Stimulated activated CD4-positive, alpha-beta T cell treated with anti-CD3 and anti-CD28 coated beads, Interleukin-2, amount 100 ng/mL, for 48 hours (primary cell): ENCODE measurements at regions not wholly inside any gene's neighbourhood (a gene's known extent, or its start where the extent isn't known, plus 50 kb on each side); places are given as distances from the start of the nearest gene placed in this dataset.
"Not testable (repeated sequence)": the region's sequence is repeated elsewhere in the genome, so short reads cannot be mapped to it uniquely, and the experiment has no call there.

Source experiments
- DNase-seq, 2 donors: peaks; one replicate each; pipeline ENCODE4 v3.0.0-alpha.2; 2020

DNA sequence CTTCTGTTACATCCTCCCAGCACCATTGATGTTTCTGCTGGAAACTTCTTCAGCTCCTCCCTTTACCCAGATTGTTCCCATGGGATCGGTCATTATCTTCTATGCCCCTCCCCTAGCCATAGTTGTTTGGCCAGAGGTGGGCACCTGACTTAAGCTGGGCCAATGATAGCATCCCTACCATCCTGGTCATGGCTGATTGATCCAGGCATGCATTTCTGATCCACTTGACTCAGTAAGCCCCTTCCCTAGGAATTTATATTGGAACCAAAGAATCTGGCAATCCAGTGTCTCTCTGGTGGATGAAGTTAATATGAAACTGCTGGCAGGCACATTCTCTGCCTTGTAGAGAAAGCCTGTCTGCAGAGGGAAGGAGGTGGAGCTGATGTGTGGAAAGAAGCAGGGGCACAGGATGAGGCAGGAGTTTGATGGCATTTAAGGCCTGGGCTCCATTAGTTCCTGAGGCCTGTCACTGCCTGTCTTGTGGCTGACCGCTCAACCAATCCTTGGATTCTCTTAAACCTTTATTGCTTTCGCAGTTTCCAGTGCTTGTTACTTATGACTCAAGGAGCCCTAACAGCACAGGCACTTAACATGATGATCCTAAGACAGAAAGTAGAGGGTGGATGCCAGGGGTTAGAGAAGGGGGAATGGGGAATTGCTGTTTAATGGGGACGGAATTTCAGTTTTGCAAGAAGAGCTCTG lies 152.4 kb downstream of the ABCC12 start:
- no peak for DNase-seq

DNA sequence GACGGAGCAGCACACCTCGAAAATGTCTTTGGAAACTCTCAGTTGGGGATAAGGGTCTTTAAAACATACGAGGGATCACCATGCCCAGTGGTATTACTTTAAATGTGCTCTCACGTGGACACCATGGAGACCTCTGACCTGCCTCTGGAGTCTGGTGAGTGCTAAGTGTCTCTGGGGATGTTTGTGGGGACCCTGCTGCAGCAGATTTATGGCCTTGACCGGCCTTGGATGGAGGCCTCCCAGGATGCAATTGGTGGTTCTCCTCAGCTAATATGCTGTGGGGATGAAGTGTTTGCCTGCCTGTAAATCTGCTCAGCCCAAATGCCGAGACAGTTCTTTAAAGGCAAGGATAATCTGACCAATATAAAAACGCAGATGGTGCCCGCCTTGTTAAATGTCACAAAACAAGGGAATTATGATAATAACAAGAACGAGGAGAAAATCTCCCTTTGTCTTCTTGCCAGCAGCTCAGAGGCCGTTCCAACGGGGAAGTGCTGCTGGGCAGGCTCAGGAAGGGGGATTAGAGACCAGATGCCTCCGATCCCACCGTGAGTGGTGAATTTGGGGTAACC lies 154.4 kb downstream of the ABCC12 start:
- no peak for DNase-seq

DNA sequence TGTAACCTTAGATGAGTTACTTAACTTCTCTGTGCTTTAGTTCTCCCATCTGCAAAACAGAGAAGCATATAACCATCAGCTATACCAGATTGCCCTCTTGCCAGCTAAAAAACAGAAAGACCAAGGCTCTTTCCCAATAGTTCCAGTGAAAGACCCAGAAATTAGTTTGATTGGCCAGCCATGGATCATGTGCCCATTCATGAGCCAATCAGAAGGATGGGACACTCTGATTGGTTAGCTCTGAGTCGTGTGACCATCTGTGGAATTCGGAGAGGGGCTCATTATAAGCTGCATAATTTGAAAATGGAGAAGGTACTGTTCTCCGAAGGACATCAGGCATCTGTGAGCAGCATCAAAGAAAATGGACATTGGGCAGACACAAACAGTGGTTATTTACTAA lies 155.2 kb downstream of the ABCC12 start:
- DNase-seq: no peak

DNA sequence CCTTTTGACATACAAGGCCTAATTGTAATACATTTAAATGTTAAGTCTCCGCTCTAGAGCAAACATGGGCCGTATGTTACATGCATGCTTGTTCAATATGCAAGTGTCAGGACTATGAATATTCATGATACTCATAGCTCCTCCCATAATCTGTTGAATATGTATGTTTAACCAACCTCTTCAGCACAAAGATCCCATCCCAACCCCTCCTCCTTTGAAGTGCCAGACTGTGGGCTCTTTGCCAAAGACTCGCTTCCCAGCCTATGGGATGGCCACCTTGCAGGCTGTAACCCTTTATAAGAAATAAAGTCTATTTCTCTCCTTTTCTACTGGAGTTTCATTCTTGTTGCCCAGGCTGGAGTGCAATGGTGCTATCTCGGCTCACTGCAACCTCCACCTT lies 156.2 kb downstream of the ABCC12 start:
- no peak for DNase-seq

DNA sequence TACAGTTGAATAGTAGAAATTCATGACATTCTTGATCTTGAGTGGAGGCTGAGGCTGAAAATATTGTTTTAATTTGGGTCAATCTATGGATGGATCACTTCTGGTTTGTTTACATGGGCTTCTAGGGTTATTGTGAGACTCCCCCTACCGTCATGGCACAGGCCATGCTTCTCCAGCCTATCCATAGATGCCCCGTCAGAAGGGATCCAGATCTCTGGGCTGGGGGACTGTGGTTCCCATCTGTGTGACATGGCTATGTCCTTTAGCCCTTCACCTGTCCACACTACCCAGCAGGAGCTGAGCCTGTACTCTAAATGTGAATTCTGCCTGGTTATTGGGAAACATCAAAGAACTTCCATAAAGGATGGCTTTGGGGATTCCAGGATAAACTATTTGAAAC lies 160.4 kb downstream of the ABCC12 start:
- no peak for DNase-seq

DNA sequence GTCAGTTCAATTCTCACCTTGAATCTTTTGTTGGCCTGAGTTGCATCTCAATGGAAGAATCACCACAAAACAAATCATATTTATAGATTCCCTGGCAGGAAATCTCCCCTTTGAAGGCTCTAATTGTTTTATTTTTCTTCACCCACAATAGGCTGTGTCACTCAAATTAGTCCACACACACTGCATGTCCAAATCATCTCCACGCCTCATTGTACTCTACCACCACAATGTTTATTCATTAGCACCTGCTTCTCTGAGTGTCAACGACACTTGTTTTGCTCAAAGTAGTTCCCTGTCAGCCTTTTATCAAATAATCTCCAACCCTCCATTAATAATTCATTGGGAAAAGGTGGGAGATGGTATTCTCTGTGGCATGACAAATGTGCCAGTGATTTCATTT lies 164.3 kb downstream of the ABCC12 start:
- no peak for DNase-seq

DNA sequence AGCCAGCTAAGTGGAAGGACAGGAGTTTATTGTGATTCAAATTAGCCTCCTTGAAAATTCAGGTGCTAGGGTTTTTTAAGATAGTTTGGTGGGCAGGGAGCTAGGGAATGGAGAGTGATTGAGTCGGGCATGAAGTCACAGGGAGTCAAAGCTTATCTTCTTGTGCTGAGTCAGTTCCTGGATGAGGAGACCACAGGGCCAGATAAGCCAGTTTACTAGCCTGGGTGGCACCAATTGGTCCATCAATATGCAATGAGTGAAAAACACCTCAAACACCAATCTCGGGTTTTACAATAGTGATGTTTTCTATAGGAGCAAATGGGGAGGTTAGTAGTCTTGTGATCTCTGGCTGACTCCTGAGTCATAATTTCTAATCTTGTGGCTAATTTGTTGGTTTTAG lies 165.1 kb downstream of the ABCC12 start:
- no peak for DNase-seq

DNA sequence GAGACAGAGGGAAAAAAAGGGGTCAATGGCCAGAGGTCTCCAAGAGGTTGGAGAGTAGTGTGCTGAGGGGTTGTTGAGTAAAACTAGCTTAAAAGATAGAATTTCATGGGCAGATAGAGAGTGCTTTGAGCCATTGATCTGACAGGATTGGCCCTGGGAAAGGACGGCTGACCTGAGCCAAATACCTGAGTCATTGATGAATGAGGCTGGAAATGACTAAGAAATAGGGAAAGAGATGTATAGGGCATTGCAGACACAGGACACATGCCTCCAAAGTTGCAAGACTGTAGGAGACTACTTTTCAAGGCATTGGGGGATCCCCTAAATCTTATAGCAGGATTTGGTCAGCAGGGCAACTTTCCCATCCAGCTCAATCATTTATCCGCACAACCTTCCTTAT lies 168.7 kb downstream of the ABCC12 start:
- no peak for DNase-seq

DNA sequence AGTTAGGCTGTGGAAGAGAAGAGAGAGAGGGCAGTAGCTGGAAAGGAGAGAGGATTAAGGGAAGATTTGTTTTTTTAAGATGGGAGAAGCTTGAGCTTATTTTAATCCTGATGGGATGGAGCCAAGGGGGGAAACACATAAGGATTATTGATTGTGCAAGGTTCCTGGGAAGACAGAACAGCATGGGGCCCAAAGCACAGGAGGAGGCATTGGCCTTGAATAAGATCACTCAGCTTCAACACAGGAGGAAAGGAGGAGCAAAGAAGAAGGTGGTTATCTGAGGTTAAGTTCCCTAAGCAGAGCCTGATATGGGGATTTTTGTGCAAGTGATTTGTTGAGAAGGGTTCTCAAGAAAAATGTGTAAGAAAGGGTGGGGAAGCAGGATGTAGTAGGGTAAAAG lies 169.8 kb downstream of the ABCC12 start:
- no peak for DNase-seq

DNA sequence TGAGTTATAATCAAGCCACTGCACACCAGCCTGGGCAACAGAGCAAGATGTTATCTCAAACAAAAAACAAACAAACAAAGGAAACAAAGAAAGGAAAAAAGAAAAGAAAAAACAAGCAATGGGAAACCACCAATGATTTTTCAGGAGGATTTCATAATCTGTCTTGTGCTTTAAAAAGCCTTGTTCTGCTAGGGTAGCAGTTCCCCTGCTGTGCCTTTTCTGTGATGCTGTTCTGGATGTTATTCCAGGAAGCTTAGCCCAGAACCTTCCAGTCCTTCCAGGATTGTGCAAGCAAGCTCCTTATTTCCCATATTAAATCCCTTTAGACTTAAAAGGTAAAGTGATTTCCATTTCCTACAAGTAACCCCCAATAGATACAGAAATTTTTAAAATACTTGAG lies 171.1 kb downstream of the ABCC12 start:
- DNase-seq: no peak

DNA sequence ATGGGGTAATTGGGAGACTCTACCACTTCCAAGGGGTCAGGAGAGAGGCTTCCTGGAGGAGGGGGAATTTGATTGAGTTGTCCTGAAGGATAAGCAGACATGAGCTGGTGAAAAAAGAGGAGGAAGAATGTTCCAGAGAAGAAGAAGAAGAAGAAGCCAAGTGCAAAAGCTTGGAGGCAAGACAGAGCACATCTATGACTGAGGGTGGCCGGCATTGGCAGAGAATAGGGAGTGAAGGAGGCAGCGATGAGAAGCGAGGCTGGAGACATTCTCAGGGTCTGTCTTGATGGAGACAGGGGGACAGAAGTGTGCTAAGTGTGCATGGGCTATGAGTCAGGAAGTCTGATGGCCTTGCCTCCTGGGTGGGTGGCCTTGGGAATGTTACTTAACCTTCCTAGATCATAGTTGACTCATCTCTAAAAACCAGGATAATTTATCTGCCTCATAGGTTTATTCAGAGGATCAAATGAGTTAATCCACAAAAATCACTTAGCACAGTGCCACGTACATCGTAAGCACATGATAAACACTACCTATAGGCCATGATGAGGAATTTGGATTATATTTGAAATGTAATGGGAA lies 171.7 kb downstream of the ABCC12 start:
- DNase-seq: no peak

DNA sequence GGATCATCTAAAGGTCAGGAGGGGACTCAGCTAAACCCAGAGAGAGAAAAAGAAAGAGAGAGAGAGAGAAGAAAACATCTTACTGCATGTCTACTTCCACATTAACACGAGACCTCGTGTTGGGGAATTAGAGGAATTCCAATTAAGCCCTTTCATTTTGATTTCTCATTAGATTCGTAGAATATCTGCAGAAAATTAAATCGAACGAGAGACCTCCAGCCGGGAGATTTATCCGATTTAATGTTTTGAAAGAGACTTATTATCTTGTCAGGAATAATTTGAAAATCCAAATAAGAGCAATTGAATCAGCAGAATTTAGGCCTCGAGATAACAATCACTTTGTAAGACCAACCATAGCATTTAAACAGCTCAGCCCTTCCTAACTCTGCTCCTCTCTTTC lies 175.6 kb downstream of the ABCC12 start:
- no peak for DNase-seq

DNA sequence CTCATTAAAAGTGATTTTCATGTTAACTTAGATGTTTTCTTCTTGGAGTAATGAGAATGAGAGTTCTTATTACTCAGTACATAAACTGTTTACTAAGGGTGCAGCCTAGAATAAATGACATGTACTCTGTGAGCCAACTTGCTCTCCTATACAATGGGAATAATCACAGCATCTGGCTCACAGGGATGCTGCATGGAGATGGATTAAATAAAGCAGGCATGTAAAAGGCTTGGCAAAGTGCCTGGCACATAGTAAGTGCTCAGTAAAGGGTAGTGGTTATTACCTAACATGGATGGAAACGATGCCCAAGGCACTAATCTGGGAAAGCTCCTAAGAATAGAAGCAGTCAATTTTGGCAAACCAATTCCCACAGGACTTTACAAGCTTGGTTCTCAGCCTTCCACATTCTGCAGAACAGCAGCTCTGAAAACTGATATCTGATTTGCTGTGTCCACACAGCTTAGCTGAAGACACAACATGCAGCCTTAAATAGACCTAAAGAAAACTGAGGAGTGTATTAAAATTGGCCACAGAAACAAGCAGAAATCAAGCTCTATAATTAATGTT lies 176.1 kb downstream of the ABCC12 start:
- no peak for DNase-seq

DNA sequence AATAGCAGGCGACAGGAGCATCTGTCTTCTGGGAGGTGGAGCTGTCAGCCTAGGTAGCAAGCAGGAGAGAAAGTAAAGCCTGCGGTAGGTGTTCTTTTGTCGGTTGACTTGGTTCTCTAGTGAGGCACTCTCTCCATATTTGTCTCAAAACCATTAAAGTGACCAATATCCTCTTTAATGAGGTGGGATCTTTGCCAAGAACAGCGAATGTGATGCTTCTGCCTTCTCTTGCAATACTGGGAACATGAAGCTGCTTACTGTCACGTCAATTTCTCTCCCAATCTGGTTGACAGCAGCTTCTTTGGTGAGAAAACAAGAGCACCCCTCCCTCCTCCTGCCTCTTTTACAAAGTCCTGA lies 176.7 kb downstream of the ABCC12 start:
- no peak for DNase-seq

DNA sequence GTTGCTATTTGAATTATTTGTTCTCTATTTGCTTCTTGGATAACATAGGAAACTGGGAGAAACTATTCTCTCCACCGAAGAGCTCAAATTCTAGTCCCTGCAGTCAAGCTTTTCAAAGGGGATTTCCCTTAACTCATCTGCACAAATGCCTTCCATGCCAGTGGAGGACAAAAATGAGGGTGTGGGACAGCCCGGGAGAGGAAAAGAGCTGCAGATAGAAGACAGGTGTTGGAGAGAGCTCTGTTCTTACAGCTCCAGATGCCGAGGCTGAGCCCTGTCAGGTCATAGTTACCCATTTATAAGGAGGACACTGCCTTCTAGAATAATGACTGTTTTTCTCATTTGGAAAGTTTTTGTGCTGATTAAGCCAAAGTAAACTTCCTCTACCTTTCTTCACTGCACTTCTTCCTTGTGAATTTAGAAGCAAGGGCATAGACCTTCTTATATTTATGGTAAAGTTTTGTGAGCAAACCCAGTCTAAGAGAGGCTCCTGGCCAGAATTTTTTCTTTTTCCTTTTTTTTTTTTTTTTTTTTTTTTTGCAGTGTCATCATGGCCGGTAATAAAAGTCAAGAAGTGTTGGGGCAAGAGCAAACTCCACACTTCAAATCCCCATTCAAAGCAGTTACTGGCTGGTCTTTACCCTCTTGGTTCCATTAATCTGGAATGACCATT lies 177.2 kb downstream of the ABCC12 start:
- DNase-seq: no peak

DNA sequence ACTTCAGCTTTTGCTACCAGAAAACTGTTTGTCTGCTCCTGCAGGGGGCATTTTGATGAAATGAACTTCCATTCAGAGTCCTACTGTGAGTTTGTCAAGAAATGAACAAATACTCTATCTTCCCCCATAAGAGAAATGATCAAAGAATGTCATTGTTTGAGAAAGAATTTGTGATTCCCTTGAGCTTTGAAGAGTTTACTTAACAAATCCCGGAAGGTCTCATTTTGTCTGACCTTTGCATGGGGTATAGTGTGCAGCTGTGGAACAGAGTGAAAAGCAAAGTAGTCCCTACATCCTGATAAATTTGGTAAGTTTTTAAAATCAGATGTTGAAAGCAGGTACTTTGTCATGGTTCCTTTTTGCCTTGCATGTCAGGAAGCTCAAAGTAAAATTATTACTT lies 178.0 kb downstream of the ABCC12 start:
- DNase-seq: no peak

DNA sequence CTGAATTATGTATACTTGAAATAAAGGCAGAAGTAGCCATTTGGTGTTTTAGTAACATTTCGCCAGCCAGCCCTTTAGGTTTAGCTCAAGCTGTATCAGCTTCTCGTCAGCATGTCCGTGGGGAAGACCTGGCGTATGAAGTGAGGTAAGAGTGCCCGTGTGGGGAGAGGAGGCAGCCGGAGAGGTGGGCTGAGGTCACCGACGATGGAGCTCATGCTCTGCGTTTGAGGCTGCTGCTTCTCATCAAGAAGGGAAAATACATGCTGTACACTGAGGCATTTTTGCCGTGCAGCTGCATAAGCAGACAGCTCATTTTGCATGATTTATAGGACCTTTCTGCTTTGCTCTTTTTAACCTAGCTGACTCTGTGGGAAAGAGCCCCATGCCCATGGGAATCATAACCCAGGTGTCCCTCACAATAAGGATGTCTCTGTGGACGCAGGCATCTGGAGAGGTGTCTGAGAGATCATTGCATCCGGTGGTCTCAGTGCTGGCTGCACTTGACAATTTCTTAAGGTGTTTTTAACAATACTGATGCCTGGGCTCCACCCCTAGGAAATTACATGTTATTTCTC lies 179.1 kb downstream of the ABCC12 start:
- DNase-seq: no peak

DNA sequence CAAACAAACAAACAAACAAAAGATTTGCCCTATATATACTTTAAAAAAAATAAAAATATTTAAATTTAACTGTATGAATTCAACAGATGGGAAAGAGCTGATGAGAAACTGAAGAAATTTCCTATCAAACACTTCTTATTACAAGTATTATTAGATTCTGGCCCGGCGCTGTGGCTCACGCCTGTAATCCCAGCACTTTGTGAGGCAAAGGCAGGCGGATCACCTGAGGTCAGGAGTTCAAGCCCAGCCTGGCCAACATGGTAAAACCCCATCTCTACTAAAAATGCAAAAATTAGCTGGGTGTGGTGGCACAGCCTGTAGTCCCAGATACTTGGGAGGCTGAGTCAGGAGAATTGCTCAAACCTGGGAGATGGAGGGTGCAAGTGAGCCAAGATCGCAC lies 180.8 kb downstream of the ABCC12 start:
- not testable (repeated sequence) for DNase-seq

DNA sequence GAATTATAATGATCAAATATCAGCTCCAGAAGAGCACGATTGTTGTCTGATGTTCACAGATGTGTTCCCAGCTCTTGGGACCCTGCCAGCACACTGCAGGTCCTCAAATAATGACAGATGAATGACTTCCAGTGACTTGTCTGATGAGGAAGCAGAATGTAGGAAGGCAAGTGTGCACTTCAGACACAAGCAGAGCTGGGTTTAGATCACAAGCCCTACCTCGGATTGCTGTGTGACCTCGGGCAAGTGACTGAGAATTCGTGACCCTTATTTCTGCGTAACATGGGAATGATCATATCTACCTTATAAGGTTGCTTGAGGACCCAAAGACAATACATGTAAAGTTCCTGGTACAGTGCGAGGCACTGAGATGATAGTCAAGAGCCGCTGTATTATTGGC lies 182.2 kb downstream of the ABCC12 start:
- no peak for DNase-seq

DNA sequence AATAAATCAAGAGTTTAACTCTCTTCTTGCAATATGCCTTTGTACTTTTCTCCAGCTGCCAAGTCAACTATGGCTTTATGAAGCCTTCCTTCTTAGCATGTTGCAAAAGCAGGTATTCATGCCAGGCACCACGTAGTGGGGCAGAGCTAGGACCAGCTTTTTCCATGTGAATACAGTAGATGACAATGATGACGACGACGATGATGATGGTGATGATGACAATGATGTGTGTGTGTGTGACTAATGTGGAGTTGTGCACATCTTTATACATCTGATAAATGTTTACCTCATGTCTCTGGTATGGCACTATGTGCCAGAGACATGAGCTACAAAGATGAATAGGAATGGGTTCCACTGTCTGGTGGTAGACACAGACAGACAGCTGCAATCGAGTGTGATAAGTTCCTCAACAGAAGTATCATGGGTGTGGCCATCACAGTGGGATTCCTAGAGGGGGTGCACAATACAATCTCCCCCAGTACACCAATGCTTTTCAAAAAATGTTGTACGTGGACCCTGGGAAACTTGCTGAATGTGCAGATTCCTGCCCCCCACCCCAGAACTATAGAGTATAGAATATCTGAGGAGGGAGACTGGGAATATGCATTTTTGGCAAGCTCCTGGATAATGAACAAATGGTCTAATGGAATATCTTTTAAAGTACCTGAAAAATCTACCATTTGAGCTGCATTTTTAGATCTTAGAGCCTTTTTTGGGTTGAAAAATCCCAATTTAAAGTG lies 183.4 kb downstream of the ABCC12 start:
- no peak for DNase-seq

DNA sequence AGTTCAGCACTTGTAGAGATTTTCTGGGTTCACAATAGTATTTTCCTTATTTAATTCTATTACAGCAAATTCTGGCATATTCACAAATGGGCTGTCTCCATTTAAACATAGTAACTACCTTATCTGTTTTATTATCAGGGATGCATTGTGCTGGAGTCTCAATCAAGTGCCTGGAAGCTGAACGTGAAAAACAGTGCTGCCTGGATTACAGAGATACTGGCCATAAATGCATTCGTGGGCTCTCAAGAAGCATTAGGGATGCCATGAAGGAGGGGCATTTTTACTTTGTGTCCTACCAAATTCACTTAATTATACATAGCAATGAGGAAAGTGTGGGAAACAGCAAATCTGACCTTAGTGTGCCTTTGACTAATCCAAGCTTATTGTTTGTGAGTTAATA lies 184.6 kb downstream of the ABCC12 start:
- no peak for DNase-seq

DNA sequence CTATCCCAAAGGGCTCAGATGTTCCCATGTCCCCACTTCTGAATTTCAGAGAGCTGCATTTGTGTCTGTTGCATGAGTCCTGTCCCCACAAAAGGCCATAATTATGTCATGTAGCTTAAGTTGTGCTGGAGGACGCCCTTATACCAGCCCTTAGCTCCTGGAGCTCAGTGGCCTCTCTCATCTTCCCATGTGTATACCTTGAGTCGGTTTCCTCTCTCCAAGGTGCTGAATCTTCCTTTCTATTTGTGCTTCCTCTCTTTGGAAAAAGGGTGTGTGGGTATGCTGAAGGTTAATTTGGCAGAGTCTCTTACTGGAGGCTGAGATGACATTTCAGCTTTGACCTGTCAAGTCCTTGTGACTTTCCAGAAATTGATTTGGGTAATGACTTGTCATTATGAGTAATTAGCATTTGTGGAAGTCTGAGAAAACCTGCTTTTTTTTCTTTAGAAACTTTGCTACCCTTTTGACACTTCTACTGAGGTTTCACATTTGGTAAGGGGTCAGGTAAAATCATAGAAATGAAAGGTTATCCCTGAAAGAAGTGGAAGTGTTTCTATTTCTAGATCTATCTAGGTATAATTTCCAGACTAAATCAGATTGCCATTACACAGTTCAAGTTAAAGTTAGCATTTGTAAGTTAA lies 185.4 kb downstream of the ABCC12 start:
- no peak for DNase-seq
